B cell (primary cell): ENCODE measurements at regions not wholly inside any gene's neighbourhood (a gene's known extent, or its start where the extent isn't known, plus 50 kb on each side); places are given as distances from the start of the nearest gene placed in this dataset.

ENCODE experiments used
- CTCF ChIP-seq: fragments of 200-600 bp; IDR thresholded peaks from one replicate; pipeline ENCODE4 v1.8.0; 2022; ENCODE audit warnings: antibody characterized with exemption, mild to moderate bottlenecking
- EZH2 ChIP-seq: IDR thresholded peaks from 2 replicates; pipeline ENCODE4 v1.6.1; 2012; ENCODE audit warnings: borderline replicate concordance, low read depth, mild to moderate bottlenecking, moderate library complexity, low read length; ENCODE audit not compliant: insufficient read depth, poor library complexity, severe bottlenecking

GRCh38 chr14:38973083-38973700, 129.8 kb downstream of the SEC23A start:
- no peak for TF ChIP-seq CTCF
- TF ChIP-seq EZH2: no peak
